MM.1S (cell line): ENCODE measurements at regions not wholly inside any gene's neighbourhood (a gene's known extent, or its start where the extent isn't known, plus 50 kb on each side); places are given as distances from the start of the nearest gene placed in this dataset.

ENCODE experiments used
- DNase-seq: peaks from one replicate; pipeline ENCODE4 v3.0.0-alpha.2; 2015
- H2AFZ ChIP-seq: fragments of 300-600 bp; sonication (generic); 2 replicates; pipeline ENCODE4 v1.6.0; 2016; ENCODE audit warnings: antibody characterized with exemption, low read length
- H3F3A ChIP-seq: fragments of 300-600 bp; sonication (generic); 2 replicates; pipeline ENCODE4 v1.6.1; 2016; ENCODE audit warnings: mild to moderate bottlenecking, antibody characterized with exemption, low read length, moderate library complexity, mixed read lengths; ENCODE audit not compliant: insufficient read depth
- H3K27ac ChIP-seq: fragments of 300-600 bp; sonication (generic); 2 replicates; pipeline ENCODE4 v1.5.1; 2016; ENCODE audit warnings: mild to moderate bottlenecking, low read length
- H3K27me3 ChIP-seq: fragments of 300-600 bp; sonication (generic); replicated peaks from 2 replicates; pipeline ENCODE4 v1.6.0; 2016; ENCODE audit warnings: low read length; ENCODE audit not compliant: insufficient read depth
- H3K36me3 ChIP-seq: fragments of 300-600 bp; sonication (generic); replicated peaks from 2 replicates; pipeline ENCODE4 v1.6.1; 2016; ENCODE audit warnings: mild to moderate bottlenecking, low read length, mixed read lengths; ENCODE audit not compliant: insufficient read depth
- H3K4me1 ChIP-seq: fragments of 300-600 bp; sonication (generic); 2 replicates; pipeline ENCODE4 v1.6.1; 2016; ENCODE audit warnings: low read length, mixed read lengths
- H3K4me2 ChIP-seq: fragments of 300-600 bp; sonication (generic); 2 replicates; pipeline ENCODE4 v1.6.0; 2016; ENCODE audit warnings: low read depth, low read length
- H3K4me3 ChIP-seq: fragments of 300-600 bp; sonication (generic); 2 replicates; pipeline ENCODE4 v1.5.1; 2016; ENCODE audit warnings: low read length, mixed read lengths
- H3K79me2 ChIP-seq: fragments of 300-600 bp; sonication (generic); 2 replicates; pipeline ENCODE4 v1.6.1; 2016; ENCODE audit warnings: mixed run types, low read length, mixed read lengths
- H3K9ac ChIP-seq: fragments of 300-600 bp; sonication (generic); 2 replicates; pipeline ENCODE4 v1.6.1; 2016; ENCODE audit warnings: low read length, mixed read lengths
- H3K9me2 ChIP-seq: fragments of 300-600 bp; sonication (generic); replicated peaks from 2 replicates; pipeline ENCODE4 v1.6.1; 2016; ENCODE audit warnings: mild to moderate bottlenecking, low read length, mixed read lengths; ENCODE audit not compliant: insufficient read depth
- H3K9me3 ChIP-seq: fragments of 300-600 bp; sonication (generic); replicated peaks from 2 replicates; pipeline ENCODE4 v1.6.1; 2016; ENCODE audit warnings: mild to moderate bottlenecking, low read length, mixed read lengths; ENCODE audit not compliant: insufficient read depth
- H4K20me1 ChIP-seq: fragments of 300-600 bp; sonication (generic); 2 replicates; pipeline ENCODE4 v1.6.1; 2016; ENCODE audit warnings: mild to moderate bottlenecking, low read length, moderate library complexity, mixed read lengths; ENCODE audit not compliant: insufficient read depth
- EZH2 ChIP-seq: fragments of 300-600 bp; sonication (generic); optimal IDR thresholded peaks from 2 replicates; pipeline ENCODE3; 2017; ENCODE audit warnings: low read depth, mild to moderate bottlenecking, antibody characterized with exemption, low read length, mixed read lengths
- EZH2phosphoT487 ChIP-seq: fragments of 300-600 bp; sonication (generic); IDR thresholded peaks from 2 replicates; pipeline ENCODE4 v1.6.1; 2018; ENCODE audit warnings: antibody characterized with exemption, low read length
- TF ChIP-seq, protein P1 (sequence below): fragments of 300-600 bp; sonication (generic); IDR thresholded peaks from 2 replicates; pipeline ENCODE4 v1.5.1; 2016; ENCODE audit warnings: antibody characterized with exemption, low read length, mixed read lengths

GRCh38 chr7:23907012-23907411, 197.0 kb downstream of the STK31 start:
- Histone ChIP-seq H2AFZ (no peak overlapping the region), H3K4me1 (no peaks in the 10 kb centered on the region), H3K27ac (no peak overlapping the region), H4K20me1 (no peaks in the 10 kb centered on the region), H3F3A (no peaks in the 10 kb centered on the region), H3K9me2 (no peaks in the 10 kb centered on the region), H3K9me3 (no peaks in the 10 kb centered on the region), H3K79me2 (no peaks in the 10 kb centered on the region), H3K4me2 (no peak overlapping the region), H3K4me3 (no peak overlapping the region), H3K9ac (no peak overlapping the region), H3K36me3 (no peaks in the 10 kb centered on the region), H3K27me3 (no peaks in the 10 kb centered on the region)
- TF ChIP-seq, protein P1, sequence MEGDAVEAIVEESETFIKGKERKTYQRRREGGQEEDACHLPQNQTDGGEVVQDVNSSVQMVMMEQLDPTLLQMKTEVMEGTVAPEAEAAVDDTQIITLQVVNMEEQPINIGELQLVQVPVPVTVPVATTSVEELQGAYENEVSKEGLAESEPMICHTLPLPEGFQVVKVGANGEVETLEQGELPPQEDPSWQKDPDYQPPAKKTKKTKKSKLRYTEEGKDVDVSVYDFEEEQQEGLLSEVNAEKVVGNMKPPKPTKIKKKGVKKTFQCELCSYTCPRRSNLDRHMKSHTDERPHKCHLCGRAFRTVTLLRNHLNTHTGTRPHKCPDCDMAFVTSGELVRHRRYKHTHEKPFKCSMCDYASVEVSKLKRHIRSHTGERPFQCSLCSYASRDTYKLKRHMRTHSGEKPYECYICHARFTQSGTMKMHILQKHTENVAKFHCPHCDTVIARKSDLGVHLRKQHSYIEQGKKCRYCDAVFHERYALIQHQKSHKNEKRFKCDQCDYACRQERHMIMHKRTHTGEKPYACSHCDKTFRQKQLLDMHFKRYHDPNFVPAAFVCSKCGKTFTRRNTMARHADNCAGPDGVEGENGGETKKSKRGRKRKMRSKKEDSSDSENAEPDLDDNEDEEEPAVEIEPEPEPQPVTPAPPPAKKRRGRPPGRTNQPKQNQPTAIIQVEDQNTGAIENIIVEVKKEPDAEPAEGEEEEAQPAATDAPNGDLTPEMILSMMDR, result no peak
- no peak for TF ChIP-seq EZH2
- no peak for TF ChIP-seq EZH2phosphoT487
- no peak for DNase-seq

GRCh38 chr7:23909426-23909825, 199.4 kb downstream of the STK31 start:
- Histone ChIP-seq H3K9me2 (no peaks in the 10 kb centered on the region), H3K79me2 (no peaks in the 10 kb centered on the region), H3K9me3 (no peaks in the 10 kb centered on the region), H3K4me3 (no peak overlapping the region), H2AFZ (no peak overlapping the region), H3K9ac (no peak overlapping the region), H4K20me1 (no peaks in the 10 kb centered on the region), H3F3A (no peaks in the 10 kb centered on the region), H3K27ac (no peak overlapping the region), H3K4me2 (no peak overlapping the region), H3K27me3 (no peaks in the 10 kb centered on the region), H3K36me3 (no peaks in the 10 kb centered on the region), H3K4me1 (no peaks in the 10 kb centered on the region)
- TF ChIP-seq EZH2phosphoT487, result no peak
- TF ChIP-seq EZH2, result no peak
- TF ChIP-seq, protein P1, result no peak
- no peak for DNase-seq

DNA sequence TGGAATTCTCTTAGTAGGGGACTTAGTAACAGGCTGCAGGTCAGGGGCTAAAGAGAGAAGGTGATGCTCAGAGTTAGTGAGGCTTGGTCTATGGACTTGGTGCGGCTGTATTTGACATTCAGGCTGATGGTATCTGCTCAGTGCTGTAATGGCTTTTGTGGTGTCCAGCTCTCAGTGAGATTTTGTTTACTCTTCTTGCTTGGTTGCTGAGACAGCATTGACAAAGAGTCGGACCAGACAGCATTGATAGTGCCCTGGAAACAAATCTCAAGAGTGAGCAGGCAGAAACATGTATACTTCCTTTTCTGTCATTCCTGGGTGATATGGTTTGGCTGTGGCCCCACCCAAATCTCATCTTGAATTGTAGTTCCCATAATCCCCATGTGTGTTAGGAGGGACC, 202.0 kb downstream of the STK31 start:
- no peaks in the 10 kb centered on the region for H3K9me2 ChIP-seq
- no peaks in the 10 kb centered on the region for H3F3A ChIP-seq
- H3K27me3 ChIP-seq, result no peaks in the 10 kb centered on the region
- H3K79me2 ChIP-seq, result no peaks in the 10 kb centered on the region
- no peak overlapping the region for H3K27ac ChIP-seq
- no peak for TF ChIP-seq EZH2phosphoT487
- TF ChIP-seq EZH2, result no peak
- TF ChIP-seq, protein P1, result no peak
- no peak for DNase-seq
- H3K4me1 ChIP-seq, result no peaks in the 10 kb centered on the region
- no peaks in the 10 kb centered on the region for H3K9me3 ChIP-seq
- no peak overlapping the region for H2AFZ ChIP-seq
- H3K9ac ChIP-seq, result no peak overlapping the region
- H4K20me1 ChIP-seq, result no peaks in the 10 kb centered on the region
- no peaks in the 10 kb centered on the region for H3K36me3 ChIP-seq
- H3K4me3 ChIP-seq, result no peak overlapping the region
- H3K4me2 ChIP-seq, result no peak overlapping the region
